H1 (cell line): ENCODE measurements at regions not wholly inside any gene's neighbourhood (a gene's known extent, or its start where the extent isn't known, plus 50 kb on each side); places are given as distances from the start of the nearest gene placed in this dataset.

Experiments
- CTCF ChIP-seq, 3 experiments: IDR thresholded peaks; 1 replicate in 2 of 3; 2 replicates in 1 of 3; pipeline versions ENCODE4 v1.5.1 to v1.6.1; 2011; ENCODE audit warnings: low read length in 3 of 3, mild to moderate bottlenecking in 3 of 3, inconsistent platforms in 2 of 3, low read depth in 1 of 3, moderate library complexity in 1 of 3; ENCODE audit not compliant: insufficient read depth in 1 of 3; ENCODE audit errors: control extremely low read depth in 1 of 3
- POLR2AphosphoS5 ChIP-seq: IDR thresholded peaks from 2 replicates; pipeline ENCODE4 v1.6.1; 2011; ENCODE audit warnings: low read depth, low read length
- RNF2 ChIP-seq: fragments of 200-900, 300-1000 bp; sonication (generic); IDR thresholded peaks from 2 replicates; pipeline ENCODE4 v1.7.1; 2016; ENCODE audit warnings: borderline replicate concordance, low read depth, mild to moderate bottlenecking, antibody characterized with exemption, low read length; ENCODE audit not compliant: poor library complexity, severe bottlenecking; ENCODE audit errors: missing control alignments
- RXRA ChIP-seq: IDR thresholded peaks from 2 replicates; pipeline ENCODE4 v1.6.1; 2011; ENCODE audit warnings: low read depth, mild to moderate bottlenecking, low read length, moderate library complexity; ENCODE audit not compliant: insufficient read depth
- TAF1 ChIP-seq: IDR thresholded peaks from 2 replicates; pipeline ENCODE4 v1.6.1; 2011; ENCODE audit warnings: mild to moderate bottlenecking, low read depth, low read length

- TF ChIP-seq CTCF (IDR thresholded peaks at IDR 0.05; ENCODE audit: control extremely low read depth in 1 of 3, insufficient read depth in 1 of 3, low read depth in 1 of 3, low read length in 3 of 3), result no peak
- TF ChIP-seq RNF2, result no peak
- no peak for TF ChIP-seq POLR2AphosphoS5
- no peak for TF ChIP-seq TAF1
- TF ChIP-seq RXRA, result no peak
Observed at GRCh38 chr11:129644326-129644725, 171.3 kb upstream of the TMEM45B start (continued).
